ENCODE measurements at regions not wholly inside any gene's neighbourhood (a gene's known extent, or its start where the extent isn't known, plus 50 kb on each side); places are given as distances from the start of the nearest gene placed in this dataset.

GRCh38 chr4:176588436-176588835 is 204.3 kb downstream of the VEGFC start:
- Histone ChIP-seq H3K4me3 (no peak overlapping the region), H3K4me1 (no peaks in the 10 kb centered on the region), H3K27me3 (no peaks in the 10 kb centered on the region), H3K36me3 (no peaks in the 10 kb centered on the region), H3K27ac (no peak overlapping the region), H3K9me3 (peaks cover 0 to 11% (median 0%) of the 10 kb centered on the region in 12 donors)
- DNase-seq (no peak), ATAC-seq (no peak)
- intact Hi-C loops (cut with DNase I): no loop called here
- WGBS, 4 donors: 79 to 91% (median 90%) methylated on average over 3 of the region's 3 CpGs
- TF ChIP-seq CTCF (IDR thresholded peaks at IDR 0.05) (no peak), POLR2A (IDR thresholded peaks at IDR 0.05) (no peak)

GRCh38 chr4:176592976-176593670 is 199.6 kb downstream of the VEGFC start:
- no peak for ATAC-seq
- no peak for DNase-seq
- Histone ChIP-seq H3K36me3 (no peaks in the 10 kb centered on the region), H3K4me1 (no peaks in the 10 kb centered on the region), H3K27ac (no peak overlapping the region), H3K4me3 (no peak overlapping the region), H3K27me3 (no peaks in the 10 kb centered on the region), H3K9me3 (peaks cover 0 to 16% (median 0%) of the 10 kb centered on the region in 12 donors)
- no peak for TF ChIP-seq CTCF (IDR thresholded peaks at IDR 0.05)
- no peak for TF ChIP-seq POLR2A (IDR thresholded peaks at IDR 0.05)
- WGBS, 4 donors: 63 to 74% (median 68%) methylated on average over 2 of the region's 2 CpGs
- intact Hi-C loops (cut with DNase I): no loop called here

GRCh38 chr4:176593943-176594342 is 198.8 kb downstream of the VEGFC start:
- H3K4me3 ChIP-seq: no peak overlapping the region

GRCh38 chr4:176595257-176595656 is 197.5 kb downstream of the VEGFC start:
- no peak for ATAC-seq
- Histone ChIP-seq H3K27ac (no peak overlapping the region), H3K9me3 (peaks cover 0 to 28% (median 0%) of the 10 kb centered on the region in 12 donors), H3K4me1 (no peaks in the 10 kb centered on the region), H3K36me3 (no peaks in the 10 kb centered on the region), H3K4me3 (no peak overlapping the region), H3K27me3 (no peaks in the 10 kb centered on the region)
- intact Hi-C loops (cut with DNase I): no loop called here
- WGBS, 4 donors: 9 to 20% (median 12%) methylated on average over 1 of the region's 1 CpG
- no peak for DNase-seq
- TF ChIP-seq CTCF (IDR thresholded peaks at IDR 0.05): no peak
- no peak for TF ChIP-seq POLR2A (IDR thresholded peaks at IDR 0.05)

More at GRCh38 chr4:176593943-176594342, 198.8 kb downstream of the VEGFC start:
- Histone ChIP-seq H3K9me3 (peaks cover 0 to 24% (median 0%) of the 10 kb centered on the region in 12 donors), H3K27me3 (no peaks in the 10 kb centered on the region), H3K27ac (no peak overlapping the region), H3K36me3 (no peaks in the 10 kb centered on the region), H3K4me1 (no peaks in the 10 kb centered on the region)
- intact Hi-C loops (cut with DNase I): no loop called here
- no peak for DNase-seq
- 70 to 78% (median 73%) methylated on average over 4 of the region's 4 CpGs for WGBS, 4 donors
- ATAC-seq: no peak
- TF ChIP-seq CTCF (IDR thresholded peaks at IDR 0.05) (no peak), POLR2A (IDR thresholded peaks at IDR 0.05) (no peak)
